ENCODE measurements at regions not wholly inside any gene's neighbourhood (a gene's known extent, or its start where the extent isn't known, plus 50 kb on each side); places are given as distances from the start of the nearest gene placed in this dataset.

GRCh38 chr3:59443618-59444293 is 393.9 kb upstream of the CFAP20DC start:
- no peak for DNase-seq

- DNase-seq, result no peak
Measured at GRCh38 chr3:59442046-59442445, 392.2 kb upstream of the CFAP20DC start.

- no peak for DNase-seq
Measured at GRCh38 chr3:59440285-59441028, 390.6 kb upstream of the CFAP20DC start.

GRCh38 chr3:59438492-59438891 is 388.7 kb upstream of the CFAP20DC start:
- DNase-seq, result no peak

- no peak for DNase-seq
Measured at GRCh38 chr3:59436164-59436958, 386.5 kb upstream of the CFAP20DC start.

- no peak for DNase-seq
Measured at GRCh38 chr3:59433546-59433945, 383.7 kb upstream of the CFAP20DC start.

GRCh38 chr3:59432665-59433064 is 382.8 kb upstream of the CFAP20DC start:
- no peak for DNase-seq

GRCh38 chr3:59430341-59430740 is 380.5 kb upstream of the CFAP20DC start:
- no peak for DNase-seq

GRCh38 chr3:59429198-59429597 is 379.4 kb upstream of the CFAP20DC start:
- DNase-seq, result no peak

- DNase-seq, result peak in 1 of 5 experiments; percentile 70
Measured at GRCh38 chr3:59426821-59427565, 377.2 kb upstream of the CFAP20DC start.

GRCh38 chr3:59425942-59426341 is 376.1 kb upstream of the CFAP20DC start:
- peak in 3 of 5 experiments; percentile 3 to 69 (median 37) for DNase-seq

GRCh38 chr3:59425371-59425770 is 375.5 kb upstream of the CFAP20DC start:
- DNase-seq, result no peak

- peak in 2 of 5 experiments; percentile 27 to 85 for DNase-seq
Measured at GRCh38 chr3:59424268-59425010, 374.6 kb upstream of the CFAP20DC start.

- no peak for DNase-seq
Measured at GRCh38 chr3:59423707-59424106, 373.9 kb upstream of the CFAP20DC start.

GRCh38 chr3:59422312-59422711 is 372.5 kb upstream of the CFAP20DC start:
- DNase-seq, result peak in 1 of 5 experiments; percentile 35

GRCh38 chr3:59418836-59419235 is 369.0 kb upstream of the CFAP20DC start:
- DNase-seq, result no peak

GRCh38 chr3:59412516-59412915 is 362.7 kb upstream of the CFAP20DC start:
- DNase-seq, result no peak

GRCh38 chr3:59411694-59412093 is 361.9 kb upstream of the CFAP20DC start:
- DNase-seq, result no peak

GRCh38 chr3:59411186-59411585 is 361.4 kb upstream of the CFAP20DC start:
- peak in 1 of 5 experiments; percentile 45 for DNase-seq

- no peak for DNase-seq
Measured at GRCh38 chr3:59408047-59408624, 358.3 kb upstream of the CFAP20DC start.

GRCh38 chr3:59407425-59407824 is 357.6 kb upstream of the CFAP20DC start:
- no peak for DNase-seq

- DNase-seq, result no peak
Measured at GRCh38 chr3:59406943-59407342, 357.1 kb upstream of the CFAP20DC start.

All from T-helper 2 cell (primary cell).